GM23338 (cell line): ENCODE measurements at regions not wholly inside any gene's neighbourhood (a gene's known extent, or its start where the extent isn't known, plus 50 kb on each side); places are given as distances from the start of the nearest gene placed in this dataset.

ENCODE experiments used
- ATAC-seq: fragments of 200-7000 bp; cut with Tn5 transposase; 3 replicates; pipeline ENCODE4 v1.9.1; 2020
- DNase-seq: peaks from one replicate; pipeline ENCODE4 v3.0.0-alpha.2; 2015; ENCODE audit warnings: low spot score
- H2AFZ ChIP-seq: fragments of 200-600 bp; sonication (generic); 2 replicates; pipeline ENCODE4 v1.8.0; 2016; ENCODE audit warnings: antibody characterized with exemption, mild to moderate bottlenecking, moderate library complexity
- H3F3A ChIP-seq: fragments of 200-600 bp; sonication (generic); replicated peaks from 2 replicates; pipeline ENCODE4 v1.8.0; 2017; ENCODE audit warnings: antibody characterized with exemption, mixed run types, low read depth
- H3K27ac ChIP-seq: fragments of 200-600 bp; sonication (generic); 2 replicates; pipeline ENCODE4 v1.6.1; 2016; ENCODE audit warnings: low read depth
- H3K27me3 ChIP-seq: fragments of 200-600 bp; sonication (generic); 2 replicates; pipeline ENCODE4 v1.8.0; 2016; ENCODE audit warnings: mild to moderate bottlenecking, mixed run types, moderate library complexity; ENCODE audit not compliant: insufficient read depth
- H3K36me3 ChIP-seq: fragments of 200-600 bp; sonication (generic); 2 replicates; pipeline ENCODE4 v1.8.0; 2016; ENCODE audit warnings: mild to moderate bottlenecking; ENCODE audit not compliant: insufficient read depth
- H3K4me1 ChIP-seq: fragments of 200-600 bp; sonication (generic); 2 replicates; pipeline ENCODE4 v1.8.0; 2016; ENCODE audit warnings: mild to moderate bottlenecking, moderate library complexity; ENCODE audit not compliant: insufficient read depth
- H3K4me2 ChIP-seq: fragments of 200-600 bp; sonication (generic); 2 replicates; pipeline ENCODE4 v1.7.1; 2017; ENCODE audit warnings: mixed run types
- H3K4me3 ChIP-seq: fragments of 200-600 bp; sonication (generic); 2 replicates; pipeline ENCODE4 v1.6.1; 2016; ENCODE audit warnings: mixed run types
- H3K79me2 ChIP-seq: fragments of 200-600 bp; sonication (generic); replicated peaks from 2 replicates; pipeline ENCODE4 v1.8.0; 2017; ENCODE audit warnings: mild to moderate bottlenecking; ENCODE audit not compliant: insufficient read depth
- H3K9me2 ChIP-seq: fragments of 200-600 bp; sonication (generic); 2 replicates; pipeline ENCODE4 v1.8.0; 2017; ENCODE audit not compliant: insufficient read depth
- H4K20me1 ChIP-seq: fragments of 200-600 bp; sonication (generic); replicated peaks from 2 replicates; pipeline ENCODE4 v1.8.0; 2017; ENCODE audit warnings: mild to moderate bottlenecking; ENCODE audit not compliant: insufficient read depth
- H3K27ac Mint-ChIP-seq: 2 replicates; pipeline ENCODE4 v1.8.0; 2020; ENCODE audit warnings: inconsistent platforms, mild to moderate bottlenecking, moderate library complexity, mixed read lengths
- H3K27me3 Mint-ChIP-seq: 3 replicates; pipeline ENCODE4 v1.8.0; 2022; ENCODE audit warnings: low read depth, mild to moderate bottlenecking, moderate library complexity, mixed read lengths, inconsistent platforms; ENCODE audit not compliant: insufficient read depth, poor library complexity
- H3K36me3 Mint-ChIP-seq: 3 replicates; pipeline ENCODE4 v1.8.0; 2021; ENCODE audit warnings: low read depth, mild to moderate bottlenecking, inconsistent platforms, moderate library complexity, mixed read lengths
- H3K4me1 Mint-ChIP-seq: 3 replicates; pipeline ENCODE4 v1.8.0; 2020; ENCODE audit warnings: mild to moderate bottlenecking, inconsistent platforms, mixed read lengths
- H3K4me3 Mint-ChIP-seq: 3 replicates; pipeline ENCODE4 v1.8.0; 2021; ENCODE audit warnings: moderate library complexity, mild to moderate bottlenecking, inconsistent platforms, mixed read lengths
- H3K9me3 Mint-ChIP-seq: 3 replicates; pipeline ENCODE4 v1.8.0; 2020; ENCODE audit warnings: moderate library complexity, mild to moderate bottlenecking, inconsistent platforms, mixed read lengths
- CREB1 ChIP-seq: fragments of 250-450 bp; sonication (Bioruptor Pico); IDR thresholded peaks from 2 replicates; pipeline ENCODE4 v1.5.0; 2020; ENCODE audit warnings: low read depth, mild to moderate bottlenecking, moderate library complexity
- ETS1 ChIP-seq: IDR thresholded peaks from 2 replicates; pipeline ENCODE4 v1.6.1; 2016; ENCODE audit warnings: antibody characterized with exemption
- EZH2 ChIP-seq: fragments of 200-600 bp; sonication (generic); IDR thresholded peaks from one replicate; pipeline ENCODE4 v1.8.0; 2017; ENCODE audit warnings: antibody characterized with exemption, mild to moderate bottlenecking, low read depth; ENCODE audit not compliant: unreplicated experiment
- EZH2phosphoT487 ChIP-seq: fragments of 200-600 bp; sonication (generic); IDR thresholded peaks from one replicate; pipeline ENCODE4 v1.8.1; 2018; ENCODE audit warnings: antibody characterized with exemption; ENCODE audit not compliant: unreplicated experiment
- JUNB ChIP-seq: IDR thresholded peaks from one replicate; pipeline ENCODE4 v1.6.1; 2016; ENCODE audit warnings: antibody characterized with exemption; ENCODE audit not compliant: unreplicated experiment
- NANOG ChIP-seq: IDR thresholded peaks from 2 replicates; pipeline ENCODE4 v1.6.1; 2016; ENCODE audit warnings: antibody characterized with exemption, borderline replicate concordance
- POLR2AphosphoS5 ChIP-seq: IDR thresholded peaks from 2 replicates; pipeline ENCODE4 v1.6.1; 2016; ENCODE audit warnings: antibody characterized with exemption, low read depth
- REST ChIP-seq: IDR thresholded peaks from one replicate; pipeline ENCODE4 v1.6.1; 2018; ENCODE audit warnings: antibody characterized with exemption; ENCODE audit not compliant: unreplicated experiment
- STAT1 ChIP-seq: IDR thresholded peaks from one replicate; pipeline ENCODE4 v1.6.1; 2016; ENCODE audit warnings: antibody characterized with exemption; ENCODE audit not compliant: unreplicated experiment
- ZNF114 ChIP-seq: fragments of 250-450 bp; sonication (Bioruptor Pico); IDR thresholded peaks from 2 replicates; pipeline ENCODE4 v1.5.0; 2020; ENCODE audit warnings: mild to moderate bottlenecking, moderate library complexity
- ZNF331 ChIP-seq: fragments of 250-450 bp; sonication (Bioruptor Pico); IDR thresholded peaks from 2 replicates; pipeline ENCODE4 v1.5.0; 2020; ENCODE audit warnings: low read depth, mild to moderate bottlenecking, moderate library complexity
- TF ChIP-seq, protein P1 (sequence below): fragments of 250-450 bp; sonication (Bioruptor Pico); IDR thresholded peaks from 2 replicates; pipeline ENCODE4 v1.5.0; 2020; ENCODE audit warnings: mild to moderate bottlenecking, moderate library complexity
- TF ChIP-seq, protein P2 (sequence below), 2 experiments: fragments of 200-600 bp in 1 of 2; sonication (generic) in 1 of 2; conservative IDR thresholded peaks; 2 replicates each; pipeline versions ENCODE4 v1.5.1 to v1.6.1; 2016 to 2017; ENCODE audit warnings: antibody characterized with exemption in 2 of 2, low read depth in 2 of 2, mild to moderate bottlenecking in 2 of 2, moderate library complexity in 1 of 2

DNA sequence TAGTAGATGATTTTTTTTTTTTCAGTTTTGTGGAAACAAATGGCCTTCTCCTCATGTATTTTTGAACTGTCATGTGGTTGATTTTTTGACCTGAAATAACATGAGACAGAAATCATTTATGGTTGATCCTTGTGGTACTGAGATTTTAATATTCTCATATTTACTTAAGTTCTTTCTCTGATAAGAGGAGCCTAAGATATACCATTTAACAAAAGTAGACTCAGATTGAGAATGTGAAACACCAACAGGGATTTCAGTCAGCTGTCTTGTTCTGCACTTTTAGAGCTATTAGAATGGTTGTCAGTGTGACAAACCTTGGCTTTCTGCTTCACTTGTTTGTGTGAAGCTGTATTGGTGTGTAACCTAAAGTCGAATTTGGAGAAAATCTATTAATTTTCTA is 575.7 kb downstream of the SPOCK3 start:
- no peaks in the 10 kb centered on the region for H3K79me2 ChIP-seq
- no peaks in the 10 kb centered on the region for H3K27me3 ChIP-seq
- no peak overlapping the region for H3K4me2 ChIP-seq
- H2AFZ ChIP-seq = no peak overlapping the region
- H3K27me3 Mint-ChIP-seq = no peaks in the 10 kb centered on the region
- H4K20me1 ChIP-seq = no peaks in the 10 kb centered on the region
- H3K27ac ChIP-seq = no peak overlapping the region
- DNase-seq = no peak
- no peak overlapping the region for H3K4me3 ChIP-seq
- peaks cover 9% of the 10 kb centered on the region; the same call in 1 of the 2 replicates for H3K4me1 ChIP-seq
- no peak for ATAC-seq
- H3F3A ChIP-seq = no peaks in the 10 kb centered on the region
- H3K27ac Mint-ChIP-seq = no peak overlapping the region
- no peaks in the 10 kb centered on the region for H3K9me3 Mint-ChIP-seq
- no peaks in the 10 kb centered on the region for H3K36me3 Mint-ChIP-seq
- TF ChIP-seq, protein P1, sequence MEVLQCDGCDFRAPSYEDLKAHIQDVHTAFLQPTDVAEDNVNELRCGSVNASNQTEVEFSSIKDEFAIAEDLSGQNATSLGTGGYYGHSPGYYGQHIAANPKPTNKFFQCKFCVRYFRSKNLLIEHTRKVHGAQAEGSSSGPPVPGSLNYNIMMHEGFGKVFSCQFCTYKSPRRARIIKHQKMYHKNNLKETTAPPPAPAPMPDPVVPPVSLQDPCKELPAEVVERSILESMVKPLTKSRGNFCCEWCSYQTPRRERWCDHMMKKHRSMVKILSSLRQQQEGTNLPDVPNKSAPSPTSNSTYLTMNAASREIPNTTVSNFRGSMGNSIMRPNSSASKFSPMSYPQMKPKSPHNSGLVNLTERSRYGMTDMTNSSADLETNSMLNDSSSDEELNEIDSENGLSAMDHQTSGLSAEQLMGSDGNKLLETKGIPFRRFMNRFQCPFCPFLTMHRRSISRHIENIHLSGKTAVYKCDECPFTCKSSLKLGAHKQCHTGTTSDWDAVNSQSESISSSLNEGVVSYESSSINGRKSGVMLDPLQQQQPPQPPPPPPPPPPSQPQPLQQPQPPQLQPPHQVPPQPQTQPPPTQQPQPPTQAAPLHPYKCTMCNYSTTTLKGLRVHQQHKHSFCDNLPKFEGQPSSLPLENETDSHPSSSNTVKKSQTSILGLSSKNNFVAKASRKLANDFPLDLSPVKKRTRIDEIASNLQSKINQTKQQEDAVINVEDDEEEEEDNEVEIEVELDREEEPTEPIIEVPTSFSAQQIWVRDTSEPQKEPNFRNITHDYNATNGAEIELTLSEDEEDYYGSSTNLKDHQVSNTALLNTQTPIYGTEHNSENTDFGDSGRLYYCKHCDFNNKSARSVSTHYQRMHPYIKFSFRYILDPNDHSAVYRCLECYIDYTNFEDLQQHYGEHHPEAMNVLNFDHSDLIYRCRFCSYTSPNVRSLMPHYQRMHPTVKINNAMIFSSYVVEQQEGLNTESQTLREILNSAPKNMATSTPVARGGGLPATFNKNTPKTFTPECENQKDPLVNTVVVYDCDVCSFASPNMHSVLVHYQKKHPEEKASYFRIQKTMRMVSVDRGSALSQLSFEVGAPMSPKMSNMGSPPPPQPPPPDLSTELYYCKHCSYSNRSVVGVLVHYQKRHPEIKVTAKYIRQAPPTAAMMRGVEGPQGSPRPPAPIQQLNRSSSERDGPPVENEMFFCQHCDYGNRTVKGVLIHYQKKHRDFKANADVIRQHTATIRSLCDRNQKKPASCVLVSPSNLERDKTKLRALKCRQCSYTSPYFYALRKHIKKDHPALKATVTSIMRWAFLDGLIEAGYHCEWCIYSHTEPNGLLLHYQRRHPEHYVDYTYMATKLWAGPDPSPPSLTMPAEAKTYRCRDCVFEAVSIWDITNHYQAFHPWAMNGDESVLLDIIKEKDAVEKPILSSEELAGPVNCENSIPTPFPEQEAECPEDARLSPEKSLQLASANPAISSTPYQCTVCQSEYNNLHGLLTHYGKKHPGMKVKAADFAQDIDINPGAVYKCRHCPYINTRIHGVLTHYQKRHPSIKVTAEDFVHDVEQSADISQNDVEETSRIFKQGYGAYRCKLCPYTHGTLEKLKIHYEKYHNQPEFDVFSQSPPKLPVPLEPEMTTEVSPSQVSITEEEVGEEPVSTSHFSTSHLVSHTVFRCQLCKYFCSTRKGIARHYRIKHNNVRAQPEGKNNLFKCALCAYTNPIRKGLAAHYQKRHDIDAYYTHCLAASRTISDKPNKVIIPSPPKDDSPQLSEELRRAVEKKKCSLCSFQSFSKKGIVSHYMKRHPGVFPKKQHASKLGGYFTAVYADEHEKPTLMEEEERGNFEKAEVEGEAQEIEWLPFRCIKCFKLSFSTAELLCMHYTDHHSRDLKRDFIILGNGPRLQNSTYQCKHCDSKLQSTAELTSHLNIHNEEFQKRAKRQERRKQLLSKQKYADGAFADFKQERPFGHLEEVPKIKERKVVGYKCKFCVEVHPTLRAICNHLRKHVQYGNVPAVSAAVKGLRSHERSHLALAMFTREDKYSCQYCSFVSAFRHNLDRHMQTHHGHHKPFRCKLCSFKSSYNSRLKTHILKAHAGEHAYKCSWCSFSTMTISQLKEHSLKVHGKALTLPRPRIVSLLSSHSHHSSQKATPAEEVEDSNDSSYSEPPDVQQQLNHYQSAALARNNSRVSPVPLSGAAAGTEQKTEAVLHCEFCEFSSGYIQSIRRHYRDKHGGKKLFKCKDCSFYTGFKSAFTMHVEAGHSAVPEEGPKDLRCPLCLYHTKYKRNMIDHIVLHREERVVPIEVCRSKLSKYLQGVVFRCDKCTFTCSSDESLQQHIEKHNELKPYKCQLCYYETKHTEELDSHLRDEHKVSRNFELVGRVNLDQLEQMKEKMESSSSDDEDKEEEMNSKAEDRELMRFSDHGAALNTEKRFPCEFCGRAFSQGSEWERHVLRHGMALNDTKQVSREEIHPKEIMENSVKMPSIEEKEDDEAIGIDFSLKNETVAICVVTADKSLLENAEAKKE (CRISPR knock-in tag) = no peak
- TF ChIP-seq STAT1 (no peak), NANOG (no peak), EZH2phosphoT487 (no peak), CREB1 (CRISPR knock-in tag) (no peak), ZNF331 (CRISPR knock-in tag) (no peak), ETS1 (no peak), REST (no peak), POLR2AphosphoS5 (no peak), JUNB (no peak), EZH2 (no peak), ZNF114 (CRISPR knock-in tag) (no peak)
- TF ChIP-seq, protein P2, sequence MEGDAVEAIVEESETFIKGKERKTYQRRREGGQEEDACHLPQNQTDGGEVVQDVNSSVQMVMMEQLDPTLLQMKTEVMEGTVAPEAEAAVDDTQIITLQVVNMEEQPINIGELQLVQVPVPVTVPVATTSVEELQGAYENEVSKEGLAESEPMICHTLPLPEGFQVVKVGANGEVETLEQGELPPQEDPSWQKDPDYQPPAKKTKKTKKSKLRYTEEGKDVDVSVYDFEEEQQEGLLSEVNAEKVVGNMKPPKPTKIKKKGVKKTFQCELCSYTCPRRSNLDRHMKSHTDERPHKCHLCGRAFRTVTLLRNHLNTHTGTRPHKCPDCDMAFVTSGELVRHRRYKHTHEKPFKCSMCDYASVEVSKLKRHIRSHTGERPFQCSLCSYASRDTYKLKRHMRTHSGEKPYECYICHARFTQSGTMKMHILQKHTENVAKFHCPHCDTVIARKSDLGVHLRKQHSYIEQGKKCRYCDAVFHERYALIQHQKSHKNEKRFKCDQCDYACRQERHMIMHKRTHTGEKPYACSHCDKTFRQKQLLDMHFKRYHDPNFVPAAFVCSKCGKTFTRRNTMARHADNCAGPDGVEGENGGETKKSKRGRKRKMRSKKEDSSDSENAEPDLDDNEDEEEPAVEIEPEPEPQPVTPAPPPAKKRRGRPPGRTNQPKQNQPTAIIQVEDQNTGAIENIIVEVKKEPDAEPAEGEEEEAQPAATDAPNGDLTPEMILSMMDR (conservative IDR thresholded peaks at IDR 0.05; ENCODE audit: low read depth in 2 of 2) = no peak
- H3K4me3 Mint-ChIP-seq = no peak overlapping the region
- no peaks in the 10 kb centered on the region for H3K9me2 ChIP-seq
- peaks cover 12% of the 10 kb centered on the region; the same call in 2 of the 3 replicates for H3K4me1 Mint-ChIP-seq
- no peaks in the 10 kb centered on the region for H3K36me3 ChIP-seq
